Kidney (tissue), 13 donors: ENCODE measurements at regions not wholly inside any gene's neighbourhood (a gene's known extent, or its start where the extent isn't known, plus 50 kb on each side); places are given as distances from the start of the nearest gene placed in this dataset.
"Not testable (repeated sequence)": the region's sequence is repeated elsewhere in the genome, so short reads cannot be mapped to it uniquely, and the experiment has no call there.

ENCODE experiments used
- DNase-seq, 5 donors: peaks; one replicate each; pipeline ENCODE4 v3.0.0-alpha.2; 2013 to 2020
- FAIRE-seq: peaks from 2 replicates; lab custom pipeline; 2012; peaks lifted over from hg19 to GRCh38; lab: Jason Lieb, UNC
- H3K27ac ChIP-seq, 2 donors: one replicate each; pipeline ENCODE4 v1.7.0; 2013; ENCODE audit warnings: low read depth in 2 of 2, low read length in 2 of 2, inconsistent platforms in 1 of 2
- H3K27me3 ChIP-seq: one replicate; pipeline ENCODE4 v1.7.1; 2013; ENCODE audit warnings: low read length, inconsistent platforms; ENCODE audit not compliant: control insufficient read depth, insufficient read depth
- H3K36me3 ChIP-seq, 3 donors: one replicate each; pipeline versions ENCODE4 v1.7.0 to v1.7.1; 2013; ENCODE audit warnings: low read length in 3 of 3, control low read depth in 1 of 3, inconsistent platforms in 1 of 3; ENCODE audit not compliant: insufficient read depth in 3 of 3, control insufficient read depth in 2 of 3
- H3K4me1 ChIP-seq, 3 donors: one replicate each; pipeline versions ENCODE4 v1.7.0 to v1.7.1; 2013; ENCODE audit warnings: low read length in 3 of 3, inconsistent platforms in 1 of 3, low read depth in 1 of 3; ENCODE audit not compliant: control insufficient read depth in 2 of 3, insufficient read depth in 2 of 3
- H3K4me3 ChIP-seq, 3 donors: one replicate each; pipeline versions ENCODE4 v1.7.0 to v1.8.1; 2013; ENCODE audit warnings: low read length in 3 of 3, control low read depth in 1 of 3, inconsistent platforms in 1 of 3
- H3K9ac ChIP-seq, 3 donors: one replicate each; pipeline versions ENCODE4 v1.7.0 to v1.7.1; 2013; ENCODE audit warnings: low read length in 3 of 3, control low read depth in 1 of 3, inconsistent platforms in 1 of 3
- H3K9me3 ChIP-seq, 3 donors: one replicate each; pipeline versions ENCODE4 v1.7.0 to v1.7.1; 2013; ENCODE audit warnings: low read length in 3 of 3, control low read depth in 1 of 3, inconsistent platforms in 1 of 3; ENCODE audit not compliant: control insufficient read depth in 2 of 3, insufficient read depth in 1 of 3
- intact Hi-C: fragments of 100-400 bp; cut with DNase I; formaldehyde crosslinking; loops from one replicate; pipeline ENCODE4 v1.11.1; 2022
- TF ChIP-seq, protein P1 (sequence below): IDR thresholded peaks from 3 replicates; pipeline ENCODE4 v1.5.1; 2012; ENCODE audit warnings: mild to moderate bottlenecking, moderate library complexity, borderline replicate concordance; ENCODE audit not compliant: insufficient read depth; ENCODE audit errors: extremely low read depth
- donor health status: control.
- donor health status: control.
- donor health status: control.
- donor health status: control.
- donor health status: control.
- donor health status: DM: yes; HTN: yes; CAD: no.
- donor health status: Normal renal cell carcinoma (clear cell type).

DNA sequence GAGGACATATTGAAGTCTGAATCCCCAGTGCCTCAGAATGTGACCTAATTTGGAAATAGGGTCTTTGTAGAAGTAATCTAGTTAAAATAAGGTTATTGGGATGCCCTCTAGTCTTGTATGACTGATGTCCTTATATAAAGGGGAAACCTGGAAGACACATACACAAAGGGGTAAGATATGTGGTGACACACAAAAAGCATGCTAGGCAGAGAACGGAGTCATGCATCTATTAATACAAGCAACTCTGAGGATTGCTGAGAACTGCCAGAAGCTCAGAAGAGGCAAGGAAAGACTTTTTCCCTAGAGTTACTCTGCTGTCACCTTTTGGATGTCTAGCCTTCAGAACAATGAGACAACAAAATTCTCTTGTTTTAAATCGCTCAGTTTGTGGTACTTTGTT lies 58.1 kb upstream of the TMEM108 start:
- no peak for DNase-seq
- H3K4me3 ChIP-seq, result no peak overlapping the region
- no peak overlapping the region for H3K9ac ChIP-seq
- no peaks in the 10 kb centered on the region for H3K27me3 ChIP-seq
- TF ChIP-seq, protein P1, sequence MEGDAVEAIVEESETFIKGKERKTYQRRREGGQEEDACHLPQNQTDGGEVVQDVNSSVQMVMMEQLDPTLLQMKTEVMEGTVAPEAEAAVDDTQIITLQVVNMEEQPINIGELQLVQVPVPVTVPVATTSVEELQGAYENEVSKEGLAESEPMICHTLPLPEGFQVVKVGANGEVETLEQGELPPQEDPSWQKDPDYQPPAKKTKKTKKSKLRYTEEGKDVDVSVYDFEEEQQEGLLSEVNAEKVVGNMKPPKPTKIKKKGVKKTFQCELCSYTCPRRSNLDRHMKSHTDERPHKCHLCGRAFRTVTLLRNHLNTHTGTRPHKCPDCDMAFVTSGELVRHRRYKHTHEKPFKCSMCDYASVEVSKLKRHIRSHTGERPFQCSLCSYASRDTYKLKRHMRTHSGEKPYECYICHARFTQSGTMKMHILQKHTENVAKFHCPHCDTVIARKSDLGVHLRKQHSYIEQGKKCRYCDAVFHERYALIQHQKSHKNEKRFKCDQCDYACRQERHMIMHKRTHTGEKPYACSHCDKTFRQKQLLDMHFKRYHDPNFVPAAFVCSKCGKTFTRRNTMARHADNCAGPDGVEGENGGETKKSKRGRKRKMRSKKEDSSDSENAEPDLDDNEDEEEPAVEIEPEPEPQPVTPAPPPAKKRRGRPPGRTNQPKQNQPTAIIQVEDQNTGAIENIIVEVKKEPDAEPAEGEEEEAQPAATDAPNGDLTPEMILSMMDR, result no peak
- H3K9me3 ChIP-seq, result no peaks in the 10 kb centered on the region
- no peaks in the 10 kb centered on the region for H3K4me1 ChIP-seq
- no peak overlapping the region for H3K27ac ChIP-seq
- no peak for FAIRE-seq
- intact Hi-C loops, result no loop called here
- no peaks in the 10 kb centered on the region for H3K36me3 ChIP-seq

- FAIRE-seq, result no peak
- intact Hi-C loops, result no loop called here
- Histone ChIP-seq H3K27ac (no peak overlapping the region), H3K4me3 (no peak overlapping the region), H3K27me3 (no peaks in the 10 kb centered on the region), H3K36me3 (no peaks in the 10 kb centered on the region), H3K4me1 (no peaks in the 10 kb centered on the region), H3K9me3 (no peaks in the 10 kb centered on the region), H3K9ac (no peak overlapping the region)
- DNase-seq, result no peak
- TF ChIP-seq, protein P1, result no peak
Observed at GRCh38 chr3:132979606-132980005, 58.6 kb upstream of the TMEM108 start.

DNA sequence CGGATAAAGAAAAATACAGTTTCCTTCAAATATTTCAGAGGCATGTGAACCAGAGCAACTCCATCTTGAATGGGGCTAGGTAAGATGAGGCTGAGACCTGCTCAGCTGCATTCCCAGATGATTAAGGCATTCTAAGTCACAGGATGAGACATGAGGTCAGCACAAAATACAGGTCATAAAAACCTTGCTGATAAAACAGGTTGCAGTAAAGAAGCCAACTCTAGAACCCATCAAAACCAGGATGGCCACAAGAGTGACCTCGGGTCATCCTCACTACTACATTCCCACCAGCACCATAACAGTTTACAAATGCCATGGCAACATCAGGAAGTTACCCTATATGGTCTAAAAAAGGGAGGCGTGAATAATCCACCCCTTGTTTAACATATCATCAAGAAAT lies 59.2 kb upstream of the TMEM108 start:
- H3K27ac ChIP-seq, H3K27me3 ChIP-seq, H3K9me3 ChIP-seq, FAIRE-seq, DNase-seq, intact Hi-C loops, H3K36me3 ChIP-seq, H3K4me1 ChIP-seq, H3K9ac ChIP-seq, H3K4me3 ChIP-seq: not testable (repeated sequence)

DNA sequence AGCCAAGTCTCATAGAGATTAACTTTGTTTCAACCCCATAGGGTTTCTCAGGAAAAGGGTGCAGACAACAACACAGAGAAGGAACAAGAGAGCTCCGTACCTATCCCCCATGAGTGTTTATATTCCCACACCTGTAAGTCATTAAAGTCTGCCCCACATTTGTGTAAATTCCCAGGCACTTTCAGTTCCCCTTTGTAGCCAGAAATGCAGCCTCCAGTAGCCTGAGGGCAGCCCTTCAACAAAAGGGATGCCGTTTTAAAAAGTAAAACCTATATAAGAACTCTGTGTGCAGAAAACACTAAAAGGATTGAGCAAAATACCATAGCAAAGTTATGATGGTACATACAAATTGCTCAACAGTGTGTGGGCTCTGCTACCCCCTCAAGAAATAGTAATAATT lies 59.7 kb upstream of the TMEM108 start:
- no peak overlapping the region for H3K9ac ChIP-seq
- TF ChIP-seq, protein P1, result no peak
- no peak overlapping the region for H3K27ac ChIP-seq
- H3K4me1 ChIP-seq, result no peaks in the 10 kb centered on the region
- intact Hi-C loops, result no loop called here
- H3K4me3 ChIP-seq, result no peak overlapping the region
- DNase-seq (no peak), FAIRE-seq (no peak)
- H3K36me3 ChIP-seq, result no peaks in the 10 kb centered on the region
- no peaks in the 10 kb centered on the region for H3K9me3 ChIP-seq
- no peaks in the 10 kb centered on the region for H3K27me3 ChIP-seq
